LNCaP clone FGC (cell line): ENCODE measurements at regions not wholly inside any gene's neighbourhood (a gene's known extent, or its start where the extent isn't known, plus 50 kb on each side); places are given as distances from the start of the nearest gene placed in this dataset.

ENCODE experiments used
- DNase-seq: peaks from one replicate; pipeline ENCODE4 v3.0.0-alpha.2; 2011; ENCODE audit warnings: low read depth
- H3K4me3 ChIP-seq: 2 replicates; pipeline ENCODE4 v1.5.1; 2011; ENCODE audit warnings: mild to moderate bottlenecking, low read depth, low read length, control low read depth
- CTCF ChIP-seq: IDR thresholded peaks from 2 replicates; pipeline ENCODE4 v1.5.1; 2012; ENCODE audit warnings: mild to moderate bottlenecking; ENCODE audit not compliant: control insufficient read depth, insufficient read depth; ENCODE audit errors: extremely low read depth

GRCh38 chr20:7010527-7010926 lies 243.0 kb downstream of the BMP2 start:
- DNase-seq: no peak
- H3K4me3 ChIP-seq: no peak overlapping the region
- no peak for TF ChIP-seq CTCF

GRCh38 chr20:7015257-7015656 lies 247.8 kb downstream of the BMP2 start:
- no peak overlapping the region for H3K4me3 ChIP-seq
- no peak for DNase-seq
- no peak for TF ChIP-seq CTCF

- DNase-seq: no peak
- H3K4me3 ChIP-seq: no peak overlapping the region
- TF ChIP-seq CTCF: no peak
These were observed 255.1 kb downstream of the BMP2 start for GRCh38 chr20:7022597-7022996.

GRCh38 chr20:7025635-7026034 lies 258.1 kb downstream of the BMP2 start:
- DNase-seq: no peak

GRCh38 chr20:7029019-7029418 lies 261.5 kb downstream of the BMP2 start:
- no peak overlapping the region for H3K4me3 ChIP-seq
- no peak for TF ChIP-seq CTCF
- no peak for DNase-seq

More at GRCh38 chr20:7025635-7026034, 258.1 kb downstream of the BMP2 start:
- no peak for TF ChIP-seq CTCF
- no peak overlapping the region for H3K4me3 ChIP-seq

GRCh38 chr20:7031222-7031621 lies 263.7 kb downstream of the BMP2 start:
- DNase-seq: no peak
- no peak overlapping the region for H3K4me3 ChIP-seq
- TF ChIP-seq CTCF: peak; percentile 20; the same call in 1 of the 2 replicates

GRCh38 chr20:7038029-7038428 lies 270.5 kb downstream of the BMP2 start:
- no peak for DNase-seq
- no peak for TF ChIP-seq CTCF
- no peak overlapping the region for H3K4me3 ChIP-seq
